GM19397 (cell line): ENCODE measurements at regions not wholly inside any gene's neighbourhood (a gene's known extent, or its start where the extent isn't known, plus 50 kb on each side); places are given as distances from the start of the nearest gene placed in this dataset.
"Not testable (repeated sequence)": the region's sequence is repeated elsewhere in the genome, so short reads cannot be mapped to it uniquely, and the experiment has no call there.

ENCODE experiments used
- ATAC-seq: cut with Tn5 transposase; IDR thresholded peaks from one replicate; pipeline ENCODE4 v1.9.1; 2021; ENCODE audit warnings: mild to moderate bottlenecking, moderate library complexity; ENCODE audit not compliant: unreplicated experiment

DNA sequence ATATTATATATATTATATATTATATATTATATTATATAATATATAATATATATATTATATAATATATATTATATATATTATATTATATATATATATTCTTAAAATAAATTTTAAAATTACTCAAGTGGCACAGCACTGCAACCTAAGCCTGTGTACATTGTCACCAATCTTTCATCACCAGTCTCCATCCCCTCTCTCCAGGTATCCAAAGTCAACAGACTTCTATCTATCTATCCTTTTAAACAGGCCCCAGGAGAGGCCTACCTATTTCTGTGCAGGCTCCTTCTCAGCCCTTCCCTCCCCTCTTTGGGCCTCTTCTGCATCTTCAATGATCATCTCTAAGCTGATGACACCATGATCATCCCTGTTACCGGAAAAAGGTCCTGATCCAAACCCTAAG lies 111.7 kb downstream of the RHOU start:
- no peak for ATAC-seq

DNA sequence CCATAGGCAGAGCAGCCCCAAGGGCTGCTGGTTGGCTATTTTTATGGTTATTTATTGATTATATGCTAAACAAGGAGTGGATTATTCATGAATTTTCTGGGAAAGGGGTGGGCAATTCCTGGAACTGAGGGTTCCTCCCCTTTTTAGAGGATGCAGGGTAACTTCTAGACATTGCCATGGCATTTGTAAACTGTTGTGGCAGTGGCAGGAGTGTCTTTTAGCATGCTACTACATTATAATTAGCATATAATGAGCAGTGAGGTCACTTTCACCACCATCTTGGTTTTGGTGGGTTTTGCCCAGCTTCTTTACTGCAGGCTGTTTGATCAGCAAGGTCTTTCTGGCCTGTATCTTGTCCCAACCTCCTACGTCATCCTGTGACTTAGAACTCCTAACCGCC lies 112.2 kb downstream of the RHOU start:
- ATAC-seq = not testable (repeated sequence)

DNA sequence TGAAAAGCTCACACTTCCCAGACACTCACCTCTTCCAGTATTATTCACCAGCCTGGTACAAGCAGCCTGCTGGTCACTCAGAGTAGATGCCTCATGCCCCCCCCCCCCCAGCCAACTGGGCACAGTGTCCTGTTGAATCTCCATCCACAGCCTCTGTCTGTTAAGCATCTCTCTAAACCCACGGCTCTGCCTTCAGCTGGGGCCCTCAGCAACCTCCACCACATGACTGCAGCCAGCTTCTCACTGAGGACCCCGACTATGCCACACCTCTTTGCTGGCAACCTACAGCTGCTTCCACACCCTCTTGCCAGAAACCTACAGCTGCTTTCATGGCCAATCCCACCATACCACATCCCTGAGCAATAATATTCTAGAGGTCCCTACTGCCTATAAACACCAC lies 113.1 kb downstream of the RHOU start:
- no peak for ATAC-seq

DNA sequence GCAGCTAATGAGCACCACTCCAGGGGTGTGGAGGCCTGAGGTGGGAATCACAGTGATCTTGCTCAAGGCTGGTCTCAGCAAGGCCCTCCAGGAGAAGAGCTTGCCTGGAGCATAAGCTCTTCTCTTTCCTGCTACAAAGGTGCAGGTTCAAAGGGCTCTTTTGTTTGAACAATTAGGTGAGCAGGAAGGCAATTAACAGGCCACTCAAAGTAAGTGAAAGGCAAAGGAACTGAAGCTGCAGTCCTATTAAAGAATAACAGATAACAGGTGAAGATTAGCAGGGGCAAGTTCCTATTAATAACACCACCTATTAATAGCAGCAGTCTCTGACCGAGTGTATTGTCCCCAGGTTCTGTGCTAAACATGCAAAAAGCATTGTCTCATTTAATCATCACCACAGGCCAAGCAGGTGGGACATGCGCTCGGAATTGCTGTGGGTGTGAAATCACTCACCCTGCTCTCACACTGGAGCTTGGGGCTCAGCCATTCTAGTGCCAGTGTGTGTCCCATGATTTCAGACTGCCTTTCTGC lies 113.8 kb downstream of the RHOU start:
- peak; percentile 87 for ATAC-seq

DNA sequence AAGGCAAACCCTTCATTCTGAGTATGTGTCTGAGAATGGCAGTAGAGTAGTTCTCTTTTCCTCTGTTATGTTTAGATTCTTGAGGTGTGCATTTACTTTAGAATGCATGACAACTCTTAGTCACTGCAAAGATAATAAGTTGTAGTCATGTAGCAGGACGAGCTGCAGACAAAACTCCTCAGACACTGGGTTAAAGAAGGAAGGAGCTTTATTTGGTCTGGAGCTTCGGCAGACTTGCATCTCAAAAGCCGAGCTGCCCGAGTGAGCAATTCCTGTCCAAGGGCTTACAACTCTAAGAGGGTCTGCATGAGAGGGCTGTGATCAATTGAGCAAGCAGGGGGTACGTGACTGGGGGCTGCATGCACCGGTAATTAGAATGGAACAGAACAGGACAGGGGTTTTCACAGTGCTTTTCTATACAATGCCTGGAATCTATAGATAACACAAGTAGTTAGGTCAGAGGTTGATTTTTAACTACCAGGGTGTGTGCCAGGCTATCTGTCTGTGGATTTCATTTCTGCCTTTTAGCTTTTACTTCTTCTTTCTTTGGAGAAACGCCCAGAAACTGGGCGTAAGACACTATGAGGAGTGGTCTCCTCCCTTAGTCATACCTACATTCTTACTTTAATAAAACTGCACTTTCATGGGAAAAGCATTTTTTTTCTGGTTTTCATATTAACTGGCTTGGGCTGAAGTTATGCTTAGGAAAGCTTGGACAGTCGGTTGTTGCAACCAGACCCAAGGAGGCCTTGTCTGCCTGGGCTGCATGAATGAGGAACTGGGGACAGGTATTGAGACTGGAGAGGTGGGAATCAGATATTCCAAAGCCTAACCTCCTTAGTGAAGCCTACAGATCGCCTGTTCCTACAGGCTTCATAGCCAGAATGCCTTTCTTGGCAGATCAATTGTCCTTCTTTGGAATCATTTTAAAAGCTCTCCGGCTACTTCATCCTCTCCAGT lies 115.1 kb downstream of the RHOU start:
- no peak for ATAC-seq

DNA sequence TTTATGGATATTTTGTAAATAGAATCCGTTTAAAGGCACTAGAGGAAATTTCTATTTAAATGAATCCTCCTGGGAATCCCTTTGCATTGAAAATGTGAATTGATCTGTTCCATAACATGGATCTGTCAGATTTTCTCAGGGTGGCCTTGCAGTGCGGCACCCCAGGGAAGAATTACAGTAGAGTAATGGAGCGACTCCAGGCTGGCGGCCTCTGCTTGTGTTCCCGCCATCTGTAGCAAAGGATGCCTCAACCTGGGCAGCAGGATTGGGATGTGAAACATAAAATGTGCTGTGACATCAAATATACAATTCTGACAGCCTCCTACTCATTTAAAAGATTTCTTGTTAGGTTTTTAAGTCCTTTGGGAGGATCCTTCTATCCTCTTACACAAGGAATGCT lies 115.9 kb downstream of the RHOU start:
- no peak for ATAC-seq

DNA sequence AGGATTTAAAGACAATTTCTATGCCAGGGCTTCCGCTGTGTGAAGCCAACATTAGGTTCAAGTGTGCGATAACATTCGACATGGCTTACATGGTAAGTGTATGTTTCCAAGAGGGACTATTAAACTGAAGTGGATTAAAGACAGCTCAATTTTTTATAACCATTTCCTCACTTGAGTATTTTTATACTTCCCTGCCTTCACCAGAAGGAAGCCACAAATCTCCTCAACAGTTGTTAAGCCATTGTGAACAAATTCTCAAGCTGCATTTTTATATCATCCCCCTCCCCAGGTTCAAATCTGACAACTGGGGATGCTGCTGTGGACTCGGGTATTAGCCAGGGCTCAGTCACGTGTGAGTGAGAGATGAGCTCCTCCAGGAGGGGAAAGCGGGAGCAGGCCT lies 116.3 kb downstream of the RHOU start:
- no peak for ATAC-seq

DNA sequence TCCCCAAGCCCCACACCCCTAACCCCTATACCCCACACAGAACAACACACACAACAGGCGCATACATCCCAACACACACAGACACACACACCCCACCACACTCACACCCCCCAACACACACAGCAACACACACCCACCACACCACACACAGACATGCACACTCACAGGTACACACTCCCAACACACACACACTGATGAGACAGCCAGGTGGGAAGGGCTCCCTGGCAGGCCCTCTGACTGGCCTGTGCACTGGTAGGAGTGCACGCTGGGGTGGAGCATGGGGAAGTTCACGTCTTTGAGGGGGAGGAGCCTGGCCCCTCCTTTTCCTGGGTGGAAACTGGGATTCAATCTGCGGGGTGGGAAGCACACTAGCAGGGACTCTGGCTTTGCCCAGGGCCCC lies 116.7 kb downstream of the RHOU start:
- ATAC-seq = no peak

DNA sequence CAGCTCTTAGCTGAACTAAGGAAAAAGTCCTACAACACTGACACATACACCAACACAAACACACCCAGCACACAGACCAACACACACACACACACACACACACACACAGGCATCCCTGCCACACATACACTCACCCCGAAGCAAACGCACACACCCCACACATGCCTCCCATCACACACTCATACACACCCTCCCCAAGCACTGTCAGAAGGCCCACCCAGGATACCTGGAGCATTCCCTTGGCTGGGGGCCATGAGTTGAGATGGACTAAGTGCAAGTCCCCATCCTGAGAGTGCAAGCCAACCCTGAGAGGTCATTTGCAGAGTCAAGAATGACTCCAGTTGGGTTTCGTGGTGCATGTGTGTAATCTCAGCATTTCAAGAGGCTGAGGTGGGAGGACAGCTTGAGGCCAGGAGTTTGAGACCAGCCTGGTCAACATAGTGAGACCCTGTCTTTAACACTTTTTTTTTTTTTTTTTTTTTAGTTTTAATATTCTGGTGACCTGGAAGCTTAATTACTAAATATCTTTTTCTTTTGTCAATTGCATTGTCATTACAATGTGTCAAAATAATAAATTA lies 117.3 kb downstream of the RHOU start:
- ATAC-seq = no peak

DNA sequence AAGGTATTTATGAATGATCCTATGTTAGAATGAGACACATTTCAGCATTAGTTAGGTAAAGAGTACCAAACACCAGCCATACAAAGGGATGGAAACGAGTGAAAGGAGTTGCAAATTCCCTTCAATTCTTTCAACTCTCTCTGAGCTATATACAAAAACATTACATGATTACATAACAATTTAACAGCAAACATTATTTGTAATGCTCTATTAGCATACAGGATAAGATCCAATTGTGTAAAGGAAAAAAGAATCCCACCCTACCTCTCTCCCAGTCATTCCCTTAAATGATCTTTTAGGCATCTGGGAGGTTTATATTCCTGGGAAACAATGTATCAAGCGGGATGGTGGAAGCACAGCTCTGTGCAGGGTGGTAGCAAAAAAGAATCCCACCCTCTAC lies 117.9 kb downstream of the RHOU start:
- no peak for ATAC-seq

DNA sequence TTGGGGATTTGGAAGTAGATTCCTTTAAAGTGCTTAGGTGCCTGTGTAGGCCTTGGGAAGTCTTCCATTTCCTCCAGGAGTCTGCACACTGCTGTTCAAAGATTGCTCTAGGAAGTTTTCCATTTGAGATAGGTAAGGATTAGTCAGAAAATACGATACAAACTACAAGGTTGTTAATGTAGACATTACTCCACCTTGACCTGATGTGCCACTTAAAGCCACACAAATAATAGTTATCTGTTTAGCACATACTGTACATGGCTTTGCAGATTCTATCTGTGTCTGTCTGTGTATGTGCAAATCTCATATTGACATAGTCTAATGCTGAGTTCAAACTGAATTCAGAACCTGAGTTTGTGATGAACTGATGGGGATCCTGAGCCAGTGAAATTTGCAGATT lies 118.4 kb downstream of the RHOU start:
- ATAC-seq = no peak

DNA sequence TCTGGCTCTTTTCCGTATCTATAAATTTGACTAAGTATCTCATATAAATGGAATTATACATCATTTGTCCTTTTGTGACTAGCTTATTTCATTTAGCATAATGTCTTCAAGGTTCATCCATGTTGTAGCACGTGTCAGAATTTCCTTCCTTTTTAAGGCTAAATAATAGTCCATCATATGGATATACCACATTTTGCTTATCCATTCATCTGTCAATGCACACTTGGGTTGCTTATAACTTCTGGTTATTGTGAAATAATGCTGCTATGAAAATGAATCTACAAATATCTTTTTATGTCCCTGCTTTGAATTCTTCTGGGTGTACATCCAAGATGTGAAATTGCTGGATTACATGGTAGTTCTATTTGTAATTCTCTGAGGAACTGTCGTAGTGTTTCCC lies 119.6 kb downstream of the RHOU start:
- no peak for ATAC-seq

DNA sequence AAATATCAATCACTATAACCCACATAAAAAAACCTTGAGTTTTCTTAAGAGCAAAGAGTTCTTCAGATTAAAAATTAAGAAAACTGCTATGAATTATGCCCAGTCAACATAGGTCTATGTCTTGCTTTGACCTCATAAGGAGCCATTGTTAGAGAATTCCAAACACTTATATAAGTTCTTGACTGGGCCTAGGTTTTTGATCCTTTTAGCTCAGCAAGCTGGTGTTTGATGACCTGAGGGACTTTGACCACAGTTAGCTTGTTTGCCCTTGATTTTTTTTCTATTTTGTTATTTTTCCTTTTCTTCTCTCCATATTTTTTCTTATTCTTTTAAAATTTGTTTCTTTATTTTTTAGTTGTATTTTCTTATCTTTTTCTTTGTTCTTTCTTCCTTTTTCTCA lies 122.3 kb downstream of the RHOU start:
- ATAC-seq = no peak

DNA sequence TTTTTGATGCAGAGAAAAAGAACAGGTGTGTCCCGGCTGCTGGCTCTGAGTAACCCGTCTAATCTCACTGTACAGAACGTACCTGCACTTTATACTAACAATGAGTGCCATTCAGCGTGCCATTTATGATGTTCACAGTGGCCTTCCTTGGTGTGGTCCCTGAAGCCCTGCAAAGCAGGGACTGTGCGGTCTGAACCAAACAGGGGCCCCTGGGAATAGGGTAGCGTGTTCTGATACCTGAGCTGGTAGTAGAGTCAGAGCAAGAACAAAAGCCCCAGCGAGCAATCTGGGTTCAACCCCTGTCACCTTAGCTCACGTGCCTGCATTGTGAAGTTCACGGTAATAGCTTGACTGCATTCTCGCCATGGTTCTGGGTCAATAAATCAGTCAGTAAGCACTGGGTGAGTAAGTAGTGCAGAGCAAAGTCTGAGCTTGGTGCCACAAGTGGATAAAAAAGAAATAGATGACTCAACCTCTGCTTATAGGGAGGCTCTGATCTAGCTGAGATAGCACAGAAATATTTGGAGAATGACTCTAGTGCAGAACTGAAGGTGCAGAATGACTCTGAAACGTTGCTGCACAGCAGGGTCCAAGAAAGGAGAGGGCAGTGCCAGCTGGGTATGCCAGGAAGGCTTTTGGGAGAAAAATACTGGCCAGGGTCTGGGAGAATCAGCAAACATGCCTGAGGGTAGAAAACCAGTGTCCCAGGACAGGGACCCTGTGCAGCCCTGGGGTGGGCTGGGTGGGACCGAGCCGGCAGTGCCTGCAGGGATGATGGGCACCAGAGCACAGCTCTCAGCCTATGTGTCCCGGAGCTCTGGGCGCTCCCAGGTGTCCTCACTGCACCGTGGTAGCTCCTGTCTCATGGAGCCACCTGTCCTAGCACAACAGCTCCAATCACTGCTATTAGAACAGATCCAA lies 125.9 kb downstream of the RHOU start:
- ATAC-seq = peak; percentile 59

DNA sequence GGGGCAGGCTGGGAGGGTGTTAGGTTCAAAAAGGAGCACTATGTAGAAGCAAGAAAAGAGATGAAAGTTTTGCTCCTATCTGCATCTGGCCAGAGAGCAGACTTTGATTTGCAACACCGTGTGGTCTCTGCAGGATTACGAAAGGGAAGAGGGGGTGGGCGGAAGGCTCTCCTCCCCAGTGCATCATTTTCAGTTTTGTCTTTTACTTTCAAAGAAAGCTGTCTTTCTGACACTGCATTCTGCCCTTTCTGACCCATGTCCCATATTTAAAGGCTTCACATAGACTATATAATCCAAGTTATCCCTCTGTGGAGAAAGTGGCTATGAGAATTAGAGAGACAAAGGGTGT lies 126.5 kb downstream of the RHOU start:
- no peak for ATAC-seq

DNA sequence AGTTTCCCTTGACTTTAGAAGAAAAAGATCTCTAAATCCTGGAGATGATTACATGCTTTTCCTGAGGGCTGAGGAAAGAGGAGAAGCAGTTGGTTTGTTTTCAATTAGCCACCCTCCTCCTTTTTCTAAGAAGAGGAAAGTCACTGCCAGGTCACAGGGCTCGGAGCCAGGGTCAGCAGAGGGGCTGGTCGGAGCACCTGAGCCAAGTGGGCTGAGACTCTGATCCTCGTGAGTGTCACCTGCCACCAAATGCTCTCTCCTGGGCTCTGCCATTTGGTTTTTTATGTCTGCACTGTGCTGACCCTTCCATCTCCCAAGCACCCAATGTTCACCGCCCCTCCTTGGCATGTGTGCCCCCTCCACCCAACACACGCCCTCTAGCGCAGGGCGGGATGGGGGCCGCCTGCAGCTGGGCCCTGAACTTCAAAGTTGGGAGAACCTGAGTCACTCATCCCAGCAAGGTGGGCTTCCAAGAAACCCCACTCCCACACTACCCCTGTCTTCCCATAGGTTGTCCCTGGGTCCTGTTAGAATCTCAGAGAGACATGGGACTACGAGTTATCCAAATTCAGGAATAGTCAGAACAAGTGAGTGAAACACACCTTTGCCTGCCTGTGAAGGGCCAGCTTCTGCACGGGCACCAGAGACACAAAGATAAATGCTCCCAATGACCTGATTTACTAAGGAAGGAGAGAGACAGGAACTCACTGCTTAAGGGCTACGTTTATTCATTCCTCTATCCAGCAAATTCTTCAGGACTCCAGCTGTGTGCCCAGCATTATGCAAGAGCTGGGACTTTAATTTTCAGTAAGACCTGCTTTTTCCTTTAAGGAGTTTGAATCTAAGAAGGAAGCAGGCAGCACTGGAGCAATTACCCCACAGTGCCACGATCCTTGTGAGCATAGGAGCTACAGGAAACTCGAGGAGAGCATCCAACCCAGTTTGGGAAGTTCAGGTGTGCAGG lies 127.5 kb downstream of the RHOU start:
- ATAC-seq = no peak

DNA sequence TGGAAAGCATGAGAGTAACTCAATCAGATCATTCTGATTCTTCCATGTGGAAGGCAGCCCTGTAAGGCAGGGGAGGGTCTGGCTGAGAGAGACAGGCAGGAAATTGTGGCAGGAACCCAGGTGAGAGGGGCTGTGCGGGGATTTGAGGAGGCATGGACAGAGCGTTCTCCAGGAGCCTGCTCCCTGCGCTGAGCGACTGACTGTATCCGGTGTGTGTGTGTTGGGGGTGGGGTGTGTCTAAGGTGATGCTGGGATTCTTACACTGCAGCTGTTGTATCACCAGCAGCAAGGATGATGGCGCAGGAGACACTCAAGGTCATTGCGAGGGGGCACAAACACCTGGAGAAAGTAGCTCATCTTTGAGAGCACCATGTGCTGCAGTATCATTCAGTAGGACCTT lies 128.5 kb downstream of the RHOU start:
- no peak for ATAC-seq

DNA sequence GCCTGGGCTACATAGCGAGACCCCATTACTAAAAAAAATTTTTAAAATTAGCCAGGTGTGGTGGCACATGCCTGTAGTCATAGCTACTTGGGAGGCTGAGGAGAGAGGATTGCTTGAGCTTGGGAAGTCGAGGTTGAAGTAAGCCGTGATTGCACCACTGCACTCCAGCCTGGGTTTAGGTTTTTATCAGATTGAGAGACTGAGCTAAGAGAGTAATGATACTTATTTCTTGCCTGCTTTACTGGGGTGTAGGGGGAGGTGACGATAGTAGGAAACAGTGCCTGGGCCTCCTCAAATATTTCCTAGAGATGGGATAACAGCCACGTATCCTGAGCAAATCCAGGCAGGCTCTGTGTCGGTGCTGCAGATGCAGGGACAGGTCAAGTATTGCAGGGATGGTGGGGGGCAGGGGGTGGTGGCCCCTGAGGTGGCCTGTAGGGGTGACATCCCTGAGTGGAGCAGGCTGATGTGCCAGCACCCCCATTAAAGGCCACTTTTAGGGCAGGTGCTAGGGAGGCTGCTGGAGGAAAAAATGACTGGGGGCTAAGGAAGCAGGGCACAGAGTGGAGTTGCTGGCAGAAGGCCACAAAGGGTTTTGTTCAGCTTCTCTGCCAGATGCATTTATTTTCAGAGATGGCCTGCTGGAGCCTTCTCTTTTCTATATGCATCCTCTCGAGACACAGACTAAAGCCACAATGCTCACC lies 130.5 kb downstream of the RHOU start:
- ATAC-seq = no peak

DNA sequence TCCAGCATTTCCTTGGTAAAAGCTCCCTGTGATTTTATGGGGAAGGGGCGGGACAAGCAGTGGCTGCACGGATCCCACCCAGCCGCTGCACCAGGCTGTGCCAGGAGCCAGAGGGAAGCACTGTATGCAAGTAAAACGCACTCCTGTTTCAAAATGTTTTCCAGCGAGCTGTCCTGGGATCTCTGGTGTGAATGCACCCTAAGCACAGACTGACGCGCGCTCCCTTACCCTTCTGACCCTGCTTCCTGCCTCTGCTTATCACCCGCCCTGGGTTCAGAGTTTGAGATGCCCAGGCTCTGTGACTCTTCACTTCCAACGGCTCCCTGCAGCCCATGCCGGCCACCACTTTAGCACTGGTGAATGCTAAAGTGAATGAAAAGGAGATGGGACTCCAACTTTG lies 131.2 kb downstream of the RHOU start:
- ATAC-seq = no peak
